Heart right ventricle (tissue), 16 donors: ENCODE measurements at regions not wholly inside any gene's neighbourhood (a gene's known extent, or its start where the extent isn't known, plus 50 kb on each side); places are given as distances from the start of the nearest gene placed in this dataset.

Experiments used
- ATAC-seq, 8 donors: fragments of 200-7000 bp; cut with Tn5 transposase; one replicate each; pipeline ENCODE4 v1.9.1; 2020; ENCODE audit warnings: mild to moderate bottlenecking in 8 of 8, moderate library complexity in 8 of 8, moderate number of reproducible peaks in 1 of 8
- DNase-seq, 2 donors: peaks; one replicate each; pipeline ENCODE4 v3.0.0-alpha.2; 2020
- H3K27ac ChIP-seq, 10 donors: fragments of 200-600 bp; sonication (generic) in 2 of 10; one replicate each; pipeline versions ENCODE4 v1.5.0 to v1.8.0; 2020 to 2022; ENCODE audit warnings: mild to moderate bottlenecking in 3 of 10
- H3K27me3 ChIP-seq, 7 donors: fragments of 200-600 bp; one replicate each; pipeline ENCODE4 v1.8.0; 2021 to 2022; ENCODE audit warnings: mild to moderate bottlenecking in 2 of 7
- H3K36me3 ChIP-seq, 9 donors: fragments of 200-600 bp; sonication (generic) in 1 of 9; one replicate each; pipeline versions ENCODE4 v1.5.0 to v1.8.0; 2020 to 2022; ENCODE audit warnings: mild to moderate bottlenecking in 2 of 9
- H3K4me1 ChIP-seq, 9 donors: fragments of 200-600 bp; sonication (generic) in 1 of 9; one replicate each; pipeline versions ENCODE4 v1.5.0 to v1.8.0; 2020 to 2022; ENCODE audit warnings: mild to moderate bottlenecking in 4 of 9
- H3K4me3 ChIP-seq, 10 donors: fragments of 200-600 bp; sonication (generic) in 2 of 10; one replicate each; pipeline versions ENCODE4 v1.5.0 to v1.8.0; 2020 to 2022; ENCODE audit warnings: mild to moderate bottlenecking in 7 of 10, moderate library complexity in 2 of 10
- H3K9me3 ChIP-seq, 11 donors: fragments of 200-600 bp in 10 of 11; sonication (generic) in 2 of 11; one replicate each; pipeline versions ENCODE4 v1.5.0 to v1.8.0; 2013 to 2022; ENCODE audit warnings: mild to moderate bottlenecking in 2 of 11, control low read depth in 1 of 11, moderate library complexity in 1 of 11
- WGBS, 2 donors: extraction: QIAGEN DNeasy Blood & Tissue Kit; methylation state at CpG; one replicate each; pipeline ENCODE4 v1.1.7; 2013; ENCODE audit warnings: inconsistent platforms in 1 of 2; 5-methylcytosine and 5-hydroxymethylcytosine counted together
- intact Hi-C, 10 donors: fragments of 100-400 bp; cut with DNase I; formaldehyde crosslinking; loops; one replicate each; pipeline versions ENCODE4 v1.11.1 to v1.14.2; 2022
- TF ChIP-seq, protein P1 (sequence below), 9 donors: fragments of 200-600 bp; sonication (generic) in 2 of 9; IDR thresholded peaks; one replicate each; pipeline versions ENCODE4 v1.5.0 to v1.8.0; 2021 to 2022; ENCODE audit warnings: antibody characterized with exemption in 9 of 9, mild to moderate bottlenecking in 5 of 9, moderate library complexity in 1 of 9
- donor health status: Arrhythmogenic right ventricular cardiomyopathy.
- donor health status: ischemic (EF 13 %, LVEDD 7.1; RV severe dilation, severe dysfunction).
- donor health status: healthy with polysubstance abuse.
- donor health status: DM: no; HTN: yes; CAD: no.
- donor health status: DM: no; HTN: no; CAD: no.
- donor health status: ischemic (EF 25% LVEDD 6.9; RV normal size, moderate dysfunction).
- donor health status: ischemic (EF 25% LVEDD 5.7; RV mildly dilated, moderate dysfunction).
- donor health status: healthy.
- donor health status: DM: yes; HTN: yes; CAD: no.
- donor health status: Ischemic cardiomyopathy.
- donor health status: ischemic (EF 35%, LVEDD 5.7; RV mildly dilated, moderate dysfunction).
- donor health status: nonischemic (EF 11% LVEDD 7.7; RV severe dilation, severe dysfunction).
- donor health status: DM: yes; HTN: yes; CAD: no.
- donor health status: PGD.
- donor health status: ischemic (EF 29% LVEDD 5.4; RV normal size, mild dysfunction).
- donor health status: nonischemic (EF 23%, LVEDD 6.1; RV moderate dilation, normal function).

DNA sequence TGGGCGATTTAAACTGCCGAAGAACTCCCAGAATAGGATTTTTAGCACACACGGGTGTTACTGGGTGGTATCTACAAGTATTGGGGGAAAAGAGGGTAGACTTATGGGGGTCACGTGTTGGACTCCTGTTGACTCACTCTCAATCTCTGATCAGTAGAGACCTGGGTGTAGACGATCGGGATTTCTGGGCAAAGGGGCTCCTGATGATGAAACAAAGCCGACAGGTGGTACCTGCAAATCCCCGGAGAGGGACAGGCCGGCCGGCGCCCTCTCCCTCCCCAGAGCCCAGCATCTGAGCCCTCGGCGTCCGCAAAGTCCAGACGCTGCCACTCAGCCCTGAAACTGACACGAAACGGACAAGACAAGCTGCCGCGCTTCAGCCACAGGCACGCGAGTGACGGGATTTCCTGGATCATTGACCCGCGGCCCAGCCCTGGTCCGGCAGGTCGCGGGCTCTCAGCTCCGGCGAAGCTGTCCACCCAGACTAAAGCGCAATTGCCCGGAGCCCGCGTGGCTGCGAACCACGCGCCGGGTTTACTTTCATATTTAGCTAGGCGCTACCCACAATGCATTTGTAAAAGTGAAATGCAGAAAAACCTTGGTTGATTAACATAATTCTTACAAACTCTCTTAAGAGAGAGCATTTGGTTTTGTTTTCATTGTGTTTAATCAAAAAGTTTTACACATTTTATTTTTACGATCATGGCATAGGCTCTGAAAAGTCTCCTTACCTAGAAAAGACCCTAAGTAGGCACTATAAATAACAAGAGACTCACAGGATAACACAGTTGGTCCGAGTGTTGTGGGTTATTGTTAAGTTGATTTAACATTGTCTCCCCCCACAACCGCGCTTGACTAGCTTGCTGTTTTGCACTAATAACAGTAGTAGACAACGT, 56.9 kb upstream of the EZH2 start:
- H3K4me3 ChIP-seq = peak overlapping the region; percentile 33 to 99 (median 68)
- peak; percentile 93 to 98 (median 97) for ATAC-seq
- H3K27ac ChIP-seq = peak overlapping the region; percentile 9 to 93 (median 78)
- TF ChIP-seq, protein P1, sequence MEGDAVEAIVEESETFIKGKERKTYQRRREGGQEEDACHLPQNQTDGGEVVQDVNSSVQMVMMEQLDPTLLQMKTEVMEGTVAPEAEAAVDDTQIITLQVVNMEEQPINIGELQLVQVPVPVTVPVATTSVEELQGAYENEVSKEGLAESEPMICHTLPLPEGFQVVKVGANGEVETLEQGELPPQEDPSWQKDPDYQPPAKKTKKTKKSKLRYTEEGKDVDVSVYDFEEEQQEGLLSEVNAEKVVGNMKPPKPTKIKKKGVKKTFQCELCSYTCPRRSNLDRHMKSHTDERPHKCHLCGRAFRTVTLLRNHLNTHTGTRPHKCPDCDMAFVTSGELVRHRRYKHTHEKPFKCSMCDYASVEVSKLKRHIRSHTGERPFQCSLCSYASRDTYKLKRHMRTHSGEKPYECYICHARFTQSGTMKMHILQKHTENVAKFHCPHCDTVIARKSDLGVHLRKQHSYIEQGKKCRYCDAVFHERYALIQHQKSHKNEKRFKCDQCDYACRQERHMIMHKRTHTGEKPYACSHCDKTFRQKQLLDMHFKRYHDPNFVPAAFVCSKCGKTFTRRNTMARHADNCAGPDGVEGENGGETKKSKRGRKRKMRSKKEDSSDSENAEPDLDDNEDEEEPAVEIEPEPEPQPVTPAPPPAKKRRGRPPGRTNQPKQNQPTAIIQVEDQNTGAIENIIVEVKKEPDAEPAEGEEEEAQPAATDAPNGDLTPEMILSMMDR (IDR thresholded peaks at IDR 0.05) = no peak
- H3K27me3 ChIP-seq = no peaks in the 10 kb centered on the region
- peak; percentile 73 to 79 for DNase-seq
- intact Hi-C loops = loop anchor here in 6 of 10 donors (1.0 to 10.0 kb wide), 7 partner anchors 21 to 246 kb away; partner anchors contain the start of genes EZH2 (in 6 of the 6) and CUL1 (in 1 of the 6)
- 1% methylated on average over 43 of the region's 43 CpGs for WGBS, 2 donors
- peaks cover 0 to 19% (median 9%) of the 10 kb centered on the region in 9 donors for H3K4me1 ChIP-seq
- H3K36me3 ChIP-seq = no peaks in the 10 kb centered on the region
- peaks cover 0 to 5% (median 0%) of the 10 kb centered on the region in 11 donors for H3K9me3 ChIP-seq

DNA sequence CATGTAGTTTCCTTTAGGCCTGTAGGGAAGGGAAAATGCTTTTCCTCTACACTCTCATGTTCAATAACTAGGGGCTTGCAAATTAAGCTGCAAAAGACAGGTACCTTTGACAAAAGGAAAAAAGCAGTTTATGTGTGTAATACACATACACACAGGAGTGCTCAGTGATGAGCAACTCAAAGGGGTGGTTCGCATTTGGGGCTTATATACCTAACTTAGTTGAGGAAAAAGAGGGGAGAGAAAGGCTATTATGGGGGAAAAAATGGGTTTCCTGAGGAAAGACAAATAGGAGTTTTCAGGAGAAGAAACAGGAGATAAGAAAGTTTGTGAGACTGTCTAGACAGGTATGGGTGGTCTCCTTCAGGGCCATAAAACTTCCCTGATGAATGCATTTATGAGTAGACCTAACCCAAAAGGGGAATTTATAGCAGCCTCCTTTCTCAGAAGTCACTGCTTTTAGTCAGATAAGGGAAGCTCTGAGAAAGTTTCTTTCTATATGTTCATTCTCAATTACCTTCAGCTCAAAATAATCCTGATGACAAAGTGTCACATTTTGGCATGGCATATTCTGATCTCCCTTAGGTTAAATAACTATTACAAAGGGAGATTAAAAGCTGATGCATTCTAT, 55.2 kb upstream of the EZH2 start:
- ATAC-seq = no peak
- Histone ChIP-seq H3K9me3 (no peaks in the 10 kb centered on the region), H3K36me3 (no peaks in the 10 kb centered on the region), H3K27me3 (no peaks in the 10 kb centered on the region), H3K4me1 (peaks cover 0 to 19% (median 9%) of the 10 kb centered on the region in 9 donors), H3K27ac (no peak overlapping the region), H3K4me3 (no peak overlapping the region)
- TF ChIP-seq, protein P1 (IDR thresholded peaks at IDR 0.05) = no peak
- 94 to 96% methylated on average over 1 of the region's 1 CpG for WGBS, 2 donors
- no peak for DNase-seq
- intact Hi-C loops = no loop called here

DNA sequence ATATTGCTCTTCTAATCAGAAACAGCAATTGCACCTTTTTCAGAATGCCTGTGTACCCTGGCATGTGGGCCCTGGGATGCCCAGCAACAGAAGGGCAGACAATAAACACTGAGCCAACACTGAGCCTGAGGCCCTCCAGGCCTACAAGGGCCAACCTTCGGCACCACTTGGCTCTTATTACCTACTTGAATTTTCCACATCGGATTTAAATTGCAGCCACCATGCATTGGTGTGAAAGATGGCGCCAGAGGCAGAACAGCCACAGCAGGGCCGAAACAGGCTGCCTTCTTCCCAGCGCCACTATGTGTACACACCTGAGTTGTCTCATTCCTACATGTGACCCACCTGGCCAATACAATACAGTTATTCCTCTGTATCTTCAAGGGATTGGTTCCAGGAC, 51.4 kb upstream of the EZH2 start:
- no peak for DNase-seq
- Histone ChIP-seq H3K27me3 (no peaks in the 10 kb centered on the region), H3K9me3 (no peaks in the 10 kb centered on the region), H3K4me1 (peaks cover 0 to 5% (median 2%) of the 10 kb centered on the region in 9 donors), H3K4me3 (no peak overlapping the region), H3K27ac (no peak overlapping the region), H3K36me3 (no peaks in the 10 kb centered on the region)
- intact Hi-C loops = no loop called here
- TF ChIP-seq, protein P1 (IDR thresholded peaks at IDR 0.05) = no peak
- 98% methylated on average over 5 of the region's 5 CpGs for WGBS, 2 donors
- ATAC-seq = no peak
